KBM-7 (cell line): ENCODE measurements at regions not wholly inside any gene's neighbourhood (a gene's known extent, or its start where the extent isn't known, plus 50 kb on each side); places are given as distances from the start of the nearest gene placed in this dataset.

ENCODE experiments used
- DNase-seq: peaks from one replicate; pipeline ENCODE4 v3.0.0-alpha.2; 2015
- in situ Hi-C: fragments of 300-500 bp; cut with MboI; formaldehyde crosslinking; loops from 2 replicates; pipeline ENCODE4 v1.14.3; 2020; ENCODE audit warnings: low sequenced_read_pairs, low pct_unique_long_range_greater_than_20kb, mixed read lengths

DNA sequence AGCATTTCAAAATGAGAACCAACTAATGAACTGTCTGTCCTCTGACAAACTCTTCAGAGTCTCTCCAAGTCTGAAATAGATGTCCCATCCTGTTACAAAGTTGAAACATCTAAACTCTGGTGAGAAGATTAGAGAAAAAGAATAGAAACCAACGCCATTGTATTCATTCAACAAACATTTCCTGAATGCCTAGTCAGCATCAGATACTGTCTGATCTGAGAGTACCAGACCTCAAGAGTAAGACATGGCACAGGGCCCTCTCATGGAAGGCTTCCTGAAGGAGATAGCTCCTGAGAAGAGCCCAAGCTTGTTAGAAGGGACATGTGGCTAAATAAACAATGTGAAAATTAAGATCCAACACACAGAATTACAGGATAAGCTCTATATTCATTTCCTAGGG is 164.1 kb upstream of the LRRN1 start:
- no peak for DNase-seq
- in situ Hi-C loops = no loop called here

DNA sequence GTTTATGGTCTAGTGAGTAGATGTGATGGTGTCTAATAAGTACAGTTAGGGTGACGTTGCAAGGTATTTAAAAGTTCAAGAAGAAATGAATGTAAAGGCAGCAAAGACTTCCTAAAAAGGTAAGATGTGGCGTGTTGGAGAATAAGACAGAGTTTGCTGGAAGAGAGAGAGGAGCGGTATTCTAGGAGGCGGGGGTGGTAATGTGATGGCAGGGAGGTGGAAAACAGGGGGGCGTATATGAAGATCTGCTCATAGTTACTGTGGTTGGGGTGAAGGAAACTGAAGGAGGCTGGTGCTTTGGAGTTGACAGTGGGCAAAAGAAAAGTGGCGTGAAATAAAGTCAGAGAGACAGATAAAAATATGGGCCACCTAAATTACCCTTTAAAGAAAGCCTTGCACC is 164.9 kb upstream of the LRRN1 start:
- in situ Hi-C loops = no loop called here
- no peak for DNase-seq

DNA sequence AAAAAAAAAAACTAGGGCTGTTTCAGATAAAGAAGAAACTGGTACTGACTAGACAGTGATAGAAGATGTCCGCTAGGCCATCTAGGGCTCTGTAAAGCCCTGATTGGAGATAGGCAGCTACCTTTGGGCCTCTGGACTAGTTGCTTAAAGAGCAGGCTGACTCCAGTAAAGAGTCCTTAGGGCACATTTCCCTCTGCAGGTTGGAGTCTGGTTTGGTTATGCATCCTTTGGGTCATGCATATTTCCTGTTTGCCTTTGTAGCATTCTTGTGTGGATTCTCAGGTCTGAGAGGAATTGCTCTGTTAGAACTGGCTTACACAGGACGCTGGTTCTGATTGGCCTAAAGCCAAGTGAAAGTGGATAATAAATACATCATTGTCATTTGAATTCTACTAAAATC is 165.5 kb upstream of the LRRN1 start:
- in situ Hi-C loops = no loop called here
- DNase-seq = no peak

DNA sequence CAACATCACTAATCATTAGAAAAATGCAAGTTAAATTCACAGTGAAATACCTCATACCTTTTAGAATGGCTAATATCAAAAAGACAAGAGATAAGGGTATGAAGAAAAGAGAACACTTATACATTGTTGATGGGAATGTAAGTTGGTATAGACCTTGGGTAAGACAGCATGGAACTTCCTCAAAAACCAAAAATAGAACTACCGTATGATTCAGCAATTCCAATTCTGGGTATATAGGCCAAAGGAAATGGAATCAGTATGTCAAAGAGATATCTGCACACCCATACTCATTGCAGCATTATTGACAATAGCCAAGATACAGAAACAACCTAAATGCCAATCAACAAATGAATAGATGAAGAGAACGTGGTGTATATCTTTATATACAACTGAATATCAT is 166.8 kb upstream of the LRRN1 start:
- in situ Hi-C loops = no loop called here
- peak; percentile 69 for DNase-seq

DNA sequence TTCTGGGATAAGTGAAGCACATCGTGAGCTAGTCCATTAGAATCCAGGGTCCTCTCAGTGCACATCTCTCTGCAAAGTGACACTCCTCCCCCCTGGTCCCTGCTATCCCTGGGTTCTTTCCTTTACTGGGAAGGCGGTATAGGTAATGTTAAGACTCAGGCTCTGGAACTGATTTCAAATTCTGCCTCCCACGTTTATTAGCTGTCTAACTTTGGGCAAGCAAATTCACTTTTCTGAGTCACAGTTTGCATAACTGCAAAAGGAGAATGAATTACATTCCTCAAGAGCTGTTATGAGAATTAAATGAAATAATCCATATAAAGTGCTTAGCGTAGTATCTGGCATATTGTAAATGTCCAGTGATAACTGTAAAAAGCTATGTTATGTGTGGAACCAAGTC is 168.1 kb upstream of the LRRN1 start:
- no peak for DNase-seq
- in situ Hi-C loops = no loop called here

DNA sequence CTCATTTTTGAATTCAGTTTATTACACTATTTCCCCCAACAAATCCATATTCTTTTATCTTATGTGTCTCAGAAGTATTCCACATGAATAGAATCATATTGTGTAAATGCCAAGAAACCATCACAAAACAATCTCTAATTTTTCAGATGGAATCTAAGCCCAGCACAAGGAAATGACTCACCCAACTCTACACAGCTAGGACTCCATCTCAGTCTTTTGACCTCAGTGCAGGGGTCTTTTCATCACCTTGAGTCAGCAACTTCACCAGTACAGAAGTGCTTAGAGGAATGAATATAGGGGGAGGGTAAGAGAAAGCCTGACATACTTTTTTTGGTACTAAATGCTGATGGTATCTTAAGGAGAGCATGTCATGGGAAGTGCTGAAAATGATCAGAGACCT is 169.3 kb upstream of the LRRN1 start:
- no peak for DNase-seq
- in situ Hi-C loops = no loop called here

DNA sequence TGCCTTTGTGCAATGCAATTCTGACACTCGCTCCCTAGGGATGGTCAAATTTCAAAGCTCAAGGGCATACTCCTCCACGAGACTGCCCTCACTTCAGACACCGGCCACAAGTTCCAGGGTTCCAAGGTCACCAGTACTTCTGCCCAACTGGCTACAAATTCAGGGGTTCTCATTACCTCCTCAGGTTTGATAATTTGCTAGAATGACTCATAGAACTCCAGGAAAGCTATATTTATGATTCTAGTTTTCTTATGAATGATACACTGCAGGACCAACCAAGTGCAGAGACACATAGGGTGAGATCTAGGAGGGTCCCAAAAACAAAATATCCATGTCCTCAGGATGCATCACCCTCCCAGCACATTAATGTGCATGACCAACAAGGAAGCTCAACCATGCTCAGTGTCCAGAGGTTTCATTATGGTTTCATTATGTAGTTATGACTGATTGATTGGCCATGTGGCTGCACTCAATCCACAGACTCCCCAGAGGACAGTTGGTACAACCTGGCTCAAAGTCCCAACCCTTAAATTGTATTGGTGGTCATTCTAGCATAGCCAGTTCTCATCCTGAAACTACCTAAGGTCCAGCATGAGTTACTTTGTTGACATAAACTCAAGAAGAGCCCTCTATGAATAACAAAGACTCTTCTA is 170.4 kb upstream of the LRRN1 start:
- in situ Hi-C loops = no loop called here
- no peak for DNase-seq

DNA sequence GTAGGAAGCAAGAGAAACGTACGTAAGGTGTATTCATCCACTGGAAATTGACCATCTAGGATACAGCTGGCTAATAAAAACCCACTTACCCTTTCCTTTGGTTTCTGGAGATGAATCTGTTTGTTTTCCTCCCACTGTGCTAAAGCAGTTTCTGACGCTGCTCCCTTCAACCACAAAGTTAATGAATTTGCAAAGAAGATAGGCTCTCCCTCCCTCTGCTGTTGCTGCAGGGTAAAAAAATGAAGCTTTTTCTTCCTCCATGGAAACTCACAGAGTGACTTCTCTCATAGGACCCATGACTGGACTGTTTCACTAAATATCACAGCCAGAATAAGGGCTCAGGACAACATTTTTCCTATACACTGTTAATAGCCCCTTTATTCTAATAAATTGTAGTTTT is 172.1 kb upstream of the LRRN1 start:
- DNase-seq = no peak
- in situ Hi-C loops = no loop called here

DNA sequence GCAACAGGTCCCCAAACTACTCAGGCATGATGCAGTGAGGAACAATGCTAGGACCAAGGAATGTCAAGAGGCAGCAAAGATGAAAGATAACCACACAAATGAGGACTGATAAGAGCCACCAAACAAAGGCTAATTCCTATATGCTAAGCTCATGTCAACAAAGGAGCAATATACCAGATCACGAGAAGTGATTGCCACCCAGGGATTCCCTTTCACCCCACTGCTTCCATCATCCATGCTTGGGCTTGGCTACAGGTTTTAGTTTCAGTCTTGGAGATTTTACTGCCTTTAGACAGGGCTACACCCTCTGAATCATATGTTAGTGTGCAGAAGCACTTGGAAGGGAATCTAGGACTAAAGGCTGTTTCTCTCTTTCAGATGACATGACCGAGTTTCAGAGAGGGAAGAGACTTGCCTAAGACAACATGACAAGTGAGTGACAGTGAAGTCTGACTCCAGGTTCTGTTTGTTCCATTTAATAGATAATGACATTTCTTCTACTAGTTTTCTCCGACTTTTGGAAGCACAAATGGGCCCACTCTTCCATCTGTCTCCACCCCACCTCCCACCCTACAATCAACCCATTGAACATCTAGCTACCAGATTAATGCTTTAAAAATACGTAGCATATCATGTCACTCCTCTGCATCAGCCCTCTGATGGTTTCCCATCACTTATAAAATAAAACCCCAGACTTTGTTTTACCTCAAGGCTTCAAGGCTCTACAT is 173.5 kb upstream of the LRRN1 start:
- in situ Hi-C loops = no loop called here
- DNase-seq = no peak

DNA sequence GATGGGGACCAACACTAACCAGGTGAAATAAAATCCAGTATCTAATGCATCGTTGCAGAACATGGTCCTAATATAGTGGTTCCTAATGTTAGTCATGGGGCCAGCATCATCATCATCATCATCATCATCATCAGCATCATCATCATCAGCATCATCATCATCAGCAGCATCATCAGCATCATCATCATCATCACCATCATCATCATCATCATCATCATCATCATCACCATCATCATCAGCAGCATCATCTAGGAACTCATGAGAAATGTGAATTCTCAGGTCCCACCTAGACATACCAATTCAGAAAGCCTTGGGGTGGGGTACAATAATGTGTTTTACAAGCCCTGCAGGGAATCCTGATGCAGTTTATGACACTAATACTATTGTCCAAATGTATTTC is 179.4 kb upstream of the LRRN1 start:
- in situ Hi-C loops = no loop called here
- DNase-seq = no peak

DNA sequence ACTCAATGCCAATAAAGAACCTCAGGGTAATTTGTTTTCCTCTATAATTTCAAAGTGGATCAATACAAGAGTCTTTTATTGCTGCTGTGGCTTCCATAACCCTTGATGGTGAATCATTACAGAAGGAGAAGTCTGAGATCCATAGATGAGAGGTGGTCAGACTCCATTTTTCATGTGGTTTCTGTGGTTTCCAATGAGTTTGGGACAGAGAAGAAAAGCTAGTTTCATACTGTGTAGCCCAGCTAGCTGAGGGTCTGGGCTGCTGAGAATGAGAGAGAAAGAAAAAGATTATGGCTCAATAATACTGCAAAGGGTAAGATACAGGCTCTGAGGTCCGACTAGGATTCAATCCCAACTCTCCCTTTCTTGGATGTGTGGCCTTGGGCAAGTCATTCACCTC is 180.6 kb upstream of the LRRN1 start:
- DNase-seq = no peak
- in situ Hi-C loops = no loop called here

DNA sequence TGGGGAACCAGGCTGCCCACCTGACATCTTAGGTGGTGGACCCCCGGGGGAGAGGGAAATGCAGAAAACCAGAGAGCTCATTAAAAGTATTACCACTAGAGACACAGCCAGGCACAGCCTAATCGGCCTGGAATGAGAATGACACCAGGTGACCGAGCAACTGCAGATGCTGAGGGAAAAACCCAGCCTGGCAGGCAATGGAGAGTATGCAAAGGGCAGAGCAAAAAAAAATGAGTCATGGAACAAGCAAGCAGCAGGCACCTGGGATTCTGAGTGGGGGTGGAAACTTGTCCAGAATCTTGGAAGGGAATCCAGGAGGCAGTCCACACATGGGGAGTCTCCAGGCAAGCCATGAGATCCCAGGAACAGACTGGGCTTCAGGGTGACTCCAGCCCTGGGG is 183.7 kb upstream of the LRRN1 start:
- in situ Hi-C loops = no loop called here
- DNase-seq = no peak

DNA sequence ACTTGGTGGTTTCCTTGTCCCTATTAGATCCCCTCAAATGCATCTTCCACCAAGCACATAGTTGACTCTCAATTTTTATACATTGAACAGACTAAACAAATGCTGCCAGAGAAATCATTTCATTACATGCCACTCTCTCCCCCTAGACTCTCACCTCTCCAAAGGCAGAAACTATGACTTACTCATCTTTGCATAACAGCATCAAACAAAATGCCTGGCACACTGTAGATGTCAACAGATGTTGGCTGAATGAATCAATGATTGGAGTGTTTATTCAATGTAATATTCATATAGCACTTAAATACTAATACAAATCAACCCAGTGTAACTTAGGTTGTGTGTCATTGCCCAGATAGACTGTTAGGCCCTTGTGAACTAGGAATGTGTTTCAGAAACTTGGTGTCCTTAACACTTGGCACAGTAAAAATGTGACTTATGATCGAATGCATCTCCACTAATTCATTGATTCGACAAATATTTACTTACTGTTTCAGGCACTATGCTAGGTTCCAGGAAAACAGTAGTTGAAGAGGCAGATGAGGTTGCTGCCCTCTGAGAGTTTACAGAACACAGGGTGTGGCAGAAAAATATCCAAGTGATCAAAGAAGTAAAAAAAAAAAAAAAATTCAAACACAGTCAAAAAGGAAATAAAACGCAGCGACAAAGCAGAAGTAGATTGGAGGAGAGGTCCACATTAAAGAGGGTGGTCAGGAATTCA is 188.5 kb upstream of the LRRN1 start:
- no peak for DNase-seq
- in situ Hi-C loops = no loop called here

DNA sequence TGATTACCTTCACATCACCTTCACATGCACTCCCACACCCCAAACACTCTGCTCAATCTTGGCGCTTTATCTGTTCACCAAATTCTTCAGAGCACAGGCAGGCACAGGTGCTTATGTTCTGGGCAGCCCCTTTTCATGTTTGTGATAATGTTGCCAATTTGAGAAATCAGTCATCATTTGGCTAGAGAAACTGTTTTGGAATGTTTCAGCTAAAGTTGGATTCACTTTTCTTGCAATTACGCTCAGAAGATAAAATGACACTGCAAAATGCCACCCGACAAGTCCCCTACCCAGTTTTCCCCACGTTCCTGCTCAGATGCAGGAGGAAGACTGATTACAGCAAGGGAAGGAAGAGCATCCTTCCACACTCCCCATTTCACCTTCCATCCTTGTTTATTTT is 192.9 kb upstream of the LRRN1 start:
- in situ Hi-C loops = no loop called here
- DNase-seq = no peak

DNA sequence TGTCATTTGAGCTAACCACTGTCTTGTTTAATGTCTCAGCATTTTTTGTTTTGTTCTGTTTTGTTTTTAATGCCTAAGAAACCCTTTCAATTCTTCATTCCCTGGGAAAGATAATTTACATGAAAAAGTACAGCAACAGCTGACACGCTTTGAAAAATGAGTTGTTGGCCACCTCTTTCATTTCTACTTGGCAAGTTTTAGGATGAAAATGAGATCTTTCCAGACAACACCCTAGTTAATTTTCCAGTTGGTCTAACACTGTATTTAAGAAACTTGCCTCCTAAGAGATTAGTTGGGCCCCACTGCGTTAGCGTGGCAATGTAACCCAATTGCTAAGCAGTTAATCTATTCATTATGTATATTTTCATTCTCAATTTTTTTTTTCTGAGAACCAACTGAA is 194.0 kb upstream of the LRRN1 start:
- in situ Hi-C loops = no loop called here
- DNase-seq = no peak

DNA sequence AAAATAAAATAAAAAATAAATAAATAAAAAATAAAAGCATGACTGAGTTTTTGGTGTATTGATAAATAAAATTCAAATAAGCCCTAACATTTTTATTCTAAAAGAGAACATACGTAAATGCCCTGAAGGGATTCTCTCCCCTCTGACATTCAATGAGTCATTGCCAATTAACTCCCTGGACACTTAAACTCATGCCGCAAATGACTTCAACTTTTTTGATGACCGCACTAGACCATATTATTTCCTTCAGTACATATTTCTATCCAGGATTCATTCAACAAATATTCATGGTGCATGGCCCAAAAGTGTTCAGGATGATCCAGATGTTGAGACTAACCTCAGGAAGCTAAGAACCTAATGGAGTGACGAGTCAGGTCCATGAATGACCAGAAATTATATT is 195.9 kb upstream of the LRRN1 start:
- in situ Hi-C loops = no loop called here
- no peak for DNase-seq

DNA sequence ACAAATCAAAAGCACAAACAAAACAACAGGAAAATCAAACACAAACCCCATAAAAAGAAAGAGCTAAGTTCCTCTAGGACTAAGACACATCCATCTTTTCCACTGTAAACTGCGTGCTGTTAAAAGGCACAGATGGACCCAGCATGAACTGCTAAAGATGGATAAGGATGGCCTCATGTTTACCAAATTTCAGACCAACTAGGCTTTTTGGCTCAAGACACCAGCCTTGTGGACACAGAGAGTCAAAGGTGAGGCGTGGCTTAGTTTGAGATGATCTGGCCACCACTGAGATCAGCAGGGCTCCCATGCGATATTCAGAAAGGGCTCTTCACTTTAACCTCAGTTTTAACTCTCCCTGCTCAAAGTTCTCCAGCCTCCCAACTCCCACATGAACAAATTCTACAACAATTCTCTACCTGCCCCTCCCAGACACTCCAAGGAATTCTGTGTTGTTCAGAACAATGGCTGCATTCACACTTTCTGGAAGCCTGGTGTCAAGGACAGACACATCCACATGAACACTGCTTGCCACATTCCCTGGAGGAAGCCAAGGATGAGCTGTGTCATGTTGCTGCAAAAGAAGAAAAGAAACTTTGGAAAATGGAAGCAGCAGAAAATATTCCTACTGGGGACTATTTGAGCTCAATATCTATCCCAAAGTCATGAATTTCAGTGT is 198.4 kb upstream of the LRRN1 start:
- in situ Hi-C loops = no loop called here

DNA sequence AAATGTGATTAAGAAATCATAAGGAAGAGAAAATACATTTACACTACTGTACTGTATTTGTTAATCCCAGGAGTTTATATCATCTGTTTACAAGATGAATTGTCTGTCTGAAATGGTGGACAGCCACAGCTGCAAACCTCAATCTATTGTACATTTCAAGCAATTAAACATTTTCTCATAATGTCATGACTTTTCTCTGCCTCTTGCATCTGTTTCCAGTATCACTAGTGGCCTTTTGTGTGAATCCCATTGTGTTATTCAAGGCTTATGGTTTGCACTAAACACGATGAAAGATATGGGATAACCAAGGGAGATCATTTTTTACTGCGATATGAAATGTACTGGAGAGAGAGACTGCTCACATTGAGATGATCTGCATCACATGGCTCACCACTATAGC is 200.2 kb upstream of the LRRN1 start:
- in situ Hi-C loops = no loop called here
- DNase-seq = no peak

More for the DNA sequence above, 198.4 kb upstream of the LRRN1 start:
- DNase-seq = no peak

DNA sequence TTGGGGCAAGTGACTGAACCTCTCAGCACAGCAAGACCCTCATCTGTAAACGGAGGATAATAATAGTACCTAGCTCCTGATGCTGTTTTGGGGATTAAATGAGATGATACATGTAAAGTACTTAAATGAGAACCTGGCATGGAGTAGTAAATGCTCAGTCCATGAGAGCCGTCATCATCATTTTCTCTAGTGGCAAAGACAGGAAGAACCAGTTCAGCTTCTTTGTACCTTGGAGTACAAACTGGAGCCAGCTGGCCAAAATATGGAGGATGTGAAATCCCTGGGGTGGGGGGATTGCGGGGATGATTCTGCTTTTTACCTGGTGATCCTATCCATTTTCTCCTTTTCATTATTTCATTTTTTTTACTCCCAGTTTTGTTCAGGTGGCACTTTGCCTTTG is 204.2 kb upstream of the LRRN1 start:
- in situ Hi-C loops = no loop called here
- DNase-seq = no peak

DNA sequence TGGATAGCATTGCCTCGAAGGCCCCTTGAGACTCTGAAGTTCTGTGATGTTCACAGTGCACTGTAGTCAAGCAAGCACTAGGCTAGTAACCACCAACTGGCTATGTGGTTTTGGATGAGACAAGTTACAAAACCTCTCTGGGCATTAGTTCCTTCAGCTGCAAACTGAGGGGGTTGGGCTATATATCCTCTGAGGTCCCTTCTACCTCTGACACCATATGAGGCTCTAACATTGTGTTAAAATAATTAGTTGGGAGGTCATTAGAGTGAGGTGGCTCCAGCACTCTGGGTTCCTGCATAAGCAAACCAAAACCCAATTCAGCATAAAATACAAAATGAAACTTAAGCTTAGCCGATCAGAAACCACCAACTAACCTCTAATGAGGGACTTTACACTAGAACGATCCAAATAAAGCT is 209.5 kb upstream of the LRRN1 start:
- in situ Hi-C loops = no loop called here
- DNase-seq = no peak
